NCI-H1105 treated with DMSO at 0.1 percent for 48 hours (cell line): ENCODE measurements at regions not wholly inside any gene's neighbourhood (a gene's known extent, or its start where the extent isn't known, plus 50 kb on each side); places are given as distances from the start of the nearest gene placed in this dataset.
"Not testable (repeated sequence)": the region's sequence is repeated elsewhere in the genome, so short reads cannot be mapped to it uniquely, and the experiment has no call there.

Experiments used
- DNase-seq: peaks from one replicate; lab custom pipeline; 2025; lab: John Stamatoyannopoulos, UW

DNA sequence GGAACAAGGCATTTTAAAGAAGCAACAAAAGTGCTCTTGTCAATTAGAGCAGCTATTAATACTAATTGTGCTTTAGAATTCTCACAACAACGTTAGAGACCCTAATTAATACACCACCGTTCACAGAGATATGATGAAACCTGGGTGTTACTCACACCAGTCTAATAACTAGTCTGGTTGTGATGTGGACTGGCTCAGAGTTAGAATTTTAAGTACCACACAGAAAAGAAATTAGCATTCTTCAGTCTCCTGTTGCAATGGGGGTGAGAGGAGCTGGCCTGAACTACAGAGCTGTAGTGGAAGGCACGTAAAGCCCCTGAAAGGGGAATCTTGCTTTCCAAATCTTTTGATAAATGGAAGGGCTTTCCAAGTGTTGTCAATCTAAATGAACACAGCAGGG, 240.8 kb upstream of the TOX3 start:
- DNase-seq, result peak; percentile 57

DNA sequence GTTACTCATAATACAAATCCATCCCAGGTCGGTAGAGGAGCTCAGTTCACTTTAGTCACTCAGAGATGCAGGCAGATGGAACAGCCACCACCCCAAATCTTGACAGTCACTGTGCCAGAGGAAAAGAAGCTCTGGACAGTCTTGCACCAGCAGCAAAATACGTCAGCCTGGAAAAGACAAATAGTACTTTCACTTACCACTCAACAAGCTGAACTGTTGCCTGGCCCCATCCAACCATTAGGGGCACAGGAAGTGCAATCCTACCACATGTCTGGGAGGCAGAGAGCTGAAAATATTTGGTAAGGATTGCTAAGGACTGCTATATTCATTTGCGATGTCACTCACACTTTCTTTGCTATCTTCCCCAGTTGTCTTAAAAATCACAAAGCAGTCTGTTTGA, 239.1 kb upstream of the TOX3 start:
- no peak for DNase-seq

DNA sequence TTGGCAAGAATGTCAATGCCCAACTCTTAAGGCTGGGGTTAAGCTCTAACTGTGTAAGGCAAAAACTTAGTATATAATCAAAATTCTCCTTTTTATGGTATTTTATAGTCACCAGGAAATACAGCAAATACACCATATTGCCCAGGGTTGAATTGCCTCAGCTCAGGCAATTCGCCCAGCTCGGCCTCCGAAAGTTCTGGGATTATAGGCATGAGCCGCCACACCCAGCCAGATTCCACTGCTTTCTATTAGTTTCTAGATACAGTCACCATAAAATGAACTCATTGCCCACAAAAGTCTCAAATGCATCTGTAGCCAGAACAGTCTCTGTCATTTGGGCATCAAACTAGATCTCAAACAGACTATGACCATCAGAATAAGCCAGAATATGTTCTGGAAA, 238.7 kb upstream of the TOX3 start:
- no peak for DNase-seq

DNA sequence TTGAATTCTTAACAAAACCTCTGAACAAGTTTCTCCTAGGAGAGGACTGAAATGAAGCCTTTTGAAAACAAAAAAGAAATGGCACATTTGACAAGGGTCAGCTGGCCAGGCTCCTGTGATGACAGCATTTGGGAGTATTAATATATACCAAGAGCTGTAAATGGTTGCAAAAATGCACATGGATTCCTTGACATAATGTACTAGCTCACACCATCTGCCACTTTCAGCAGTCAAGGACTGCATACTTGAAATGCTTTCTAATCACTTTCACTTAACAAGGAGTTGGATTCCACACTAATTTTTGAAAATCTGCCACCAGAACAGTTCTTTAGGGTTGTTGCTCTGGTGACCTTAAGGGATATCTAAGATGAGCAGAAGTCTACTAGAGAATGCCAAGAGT, 236.7 kb upstream of the TOX3 start:
- DNase-seq, result no peak

DNA sequence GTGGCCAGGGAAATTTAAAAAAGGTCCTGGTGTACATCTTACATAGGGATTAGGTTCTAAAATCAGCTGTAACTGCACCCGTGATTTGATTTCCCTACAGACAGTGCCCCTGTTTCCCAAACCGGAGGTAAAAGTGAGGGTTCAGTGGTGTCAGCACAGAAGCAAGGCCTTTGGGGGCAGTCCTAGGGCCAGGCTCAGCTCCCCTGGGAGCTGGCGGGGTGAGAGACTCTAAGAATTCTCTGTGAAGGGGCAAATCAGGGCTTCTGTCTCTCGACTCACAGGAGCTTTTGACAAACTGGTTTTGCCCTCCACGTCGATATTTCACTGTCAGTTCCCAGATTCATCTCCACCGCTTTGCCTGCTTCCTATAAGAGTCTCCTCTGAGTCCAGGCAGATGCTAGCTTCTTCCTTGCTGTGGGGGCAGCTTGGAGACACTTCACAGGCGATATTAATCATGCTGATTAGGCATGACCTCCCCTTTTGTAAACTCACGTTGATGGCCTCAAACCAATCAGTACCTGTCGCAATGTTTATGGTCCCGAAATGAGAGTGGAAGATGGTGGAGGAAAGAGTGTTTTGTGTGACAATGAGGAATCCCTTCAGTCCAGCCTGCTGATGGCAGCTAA, 234.2 kb upstream of the TOX3 start:
- no peak for DNase-seq

DNA sequence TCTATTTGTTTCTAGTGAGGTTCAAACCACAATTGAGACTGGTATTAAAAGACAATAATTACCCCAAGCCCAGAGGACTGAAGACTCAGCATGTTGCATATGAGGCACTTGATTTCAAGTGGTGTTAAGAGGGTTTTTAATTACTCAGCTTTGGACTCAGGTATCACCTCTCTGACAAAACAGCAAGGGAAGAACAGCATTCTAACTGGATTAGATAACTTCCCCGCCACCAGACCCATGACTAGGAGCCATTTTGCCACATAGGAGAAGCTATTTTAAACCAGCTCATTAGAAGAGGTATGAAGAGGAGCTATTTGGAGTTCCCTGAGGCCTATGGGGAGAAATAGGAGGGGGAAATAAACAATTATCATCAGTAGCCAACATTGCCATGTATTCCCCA, 226.1 kb upstream of the TOX3 start:
- DNase-seq, result peak; percentile 99

DNA sequence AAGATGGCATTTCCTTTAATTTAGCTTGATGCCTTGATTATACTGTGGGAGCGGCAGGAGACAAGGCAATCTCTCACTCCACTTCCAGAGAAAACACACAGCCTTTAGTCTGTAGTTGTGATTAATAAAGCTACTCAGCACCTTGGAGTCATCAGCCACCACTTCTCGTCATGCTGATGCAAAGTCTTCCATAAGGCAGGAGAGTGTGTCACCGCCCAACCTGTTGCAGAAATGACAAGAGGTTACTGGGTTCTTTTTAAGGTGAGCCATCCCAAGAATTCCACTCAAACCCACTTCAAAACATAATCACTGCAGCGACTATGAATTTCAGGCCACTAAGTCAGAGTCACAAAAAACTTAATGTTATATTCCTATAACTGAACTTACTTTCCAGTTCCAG, 223.9 kb upstream of the TOX3 start:
- no peak for DNase-seq

DNA sequence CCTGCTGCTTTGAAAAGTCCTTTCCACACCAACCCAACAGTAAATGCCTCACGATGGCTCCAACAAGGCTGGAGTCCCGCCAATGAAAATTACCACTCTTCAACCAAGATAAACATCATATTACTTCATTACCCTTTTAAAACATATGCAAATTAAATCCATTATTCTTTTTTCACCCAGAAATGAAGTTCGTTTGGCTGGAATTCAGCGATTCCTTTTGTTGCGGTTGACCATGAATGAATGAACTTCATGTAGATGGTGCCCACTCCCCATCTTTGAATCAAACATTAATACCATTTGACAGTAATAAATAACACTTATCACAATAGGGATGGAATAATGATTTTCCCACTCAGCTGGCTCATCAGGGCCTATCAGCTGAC, 211.5 kb upstream of the TOX3 start:
- peak; percentile 97 for DNase-seq

DNA sequence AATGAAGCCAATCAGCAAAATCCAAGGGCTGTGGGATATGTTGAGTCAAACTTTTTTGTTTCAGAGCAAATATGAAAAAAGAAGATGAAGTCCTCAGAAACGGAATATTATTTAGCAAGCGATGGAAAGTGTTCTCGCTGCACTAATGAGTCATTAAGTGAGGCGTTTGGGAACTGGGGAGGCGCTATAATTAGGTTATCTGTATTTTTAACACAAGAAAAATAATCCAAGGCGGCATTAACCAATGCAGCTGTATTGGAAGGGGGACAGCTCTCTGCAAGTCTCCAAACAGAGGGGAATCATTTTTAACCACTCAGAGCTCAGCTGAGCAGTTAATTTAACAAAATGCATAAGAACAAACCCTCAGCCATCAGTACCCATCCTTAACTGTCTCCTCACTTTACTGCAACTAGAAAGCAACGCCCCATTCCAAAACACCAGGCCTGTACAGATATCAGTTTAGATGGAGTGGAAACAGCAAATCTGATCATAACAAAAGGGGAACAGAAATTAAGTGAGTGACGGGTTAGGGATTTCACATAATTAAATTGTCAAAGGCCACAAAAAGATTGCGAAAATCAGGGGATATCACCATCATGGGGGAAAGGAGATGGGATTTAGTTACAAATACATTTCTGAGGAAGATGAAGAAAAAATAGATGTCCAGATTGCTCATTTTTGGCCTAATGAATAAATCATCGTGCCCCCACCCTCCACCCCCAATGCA, 211.0 kb upstream of the TOX3 start:
- peak; percentile 88 for DNase-seq

DNA sequence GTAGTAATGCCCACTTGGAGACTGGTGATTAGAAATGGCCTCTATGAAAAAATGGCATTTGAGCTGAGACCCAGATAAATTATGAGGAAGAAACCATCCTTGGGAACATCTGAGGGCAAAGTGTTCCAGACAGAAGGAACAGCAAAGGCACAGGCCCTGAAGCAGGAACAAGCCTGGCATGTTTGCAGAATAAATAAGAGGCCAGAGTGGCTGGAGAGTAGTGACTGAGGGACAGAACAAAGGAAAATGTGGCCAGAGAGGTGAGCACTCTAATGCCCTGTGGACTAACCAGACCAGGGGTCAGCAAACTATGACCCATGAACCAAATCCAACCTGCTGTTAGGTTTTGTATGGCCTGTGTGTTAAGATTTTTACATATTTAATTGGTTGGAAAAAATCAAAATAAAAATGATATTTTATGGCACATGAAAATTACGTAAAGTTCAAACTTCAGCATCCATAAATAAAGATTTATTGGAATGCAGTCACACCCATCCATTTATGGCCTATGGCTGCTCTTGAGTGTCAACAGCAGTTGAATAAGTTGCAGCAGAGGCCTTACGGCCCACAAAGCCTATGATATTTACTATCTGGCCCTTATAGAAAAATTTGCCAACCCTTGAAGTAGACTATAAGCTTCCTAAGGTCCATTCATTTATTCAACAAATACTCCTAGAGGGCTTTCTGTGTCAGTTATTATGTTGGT, 210.0 kb upstream of the TOX3 start:
- DNase-seq, result no peak

DNA sequence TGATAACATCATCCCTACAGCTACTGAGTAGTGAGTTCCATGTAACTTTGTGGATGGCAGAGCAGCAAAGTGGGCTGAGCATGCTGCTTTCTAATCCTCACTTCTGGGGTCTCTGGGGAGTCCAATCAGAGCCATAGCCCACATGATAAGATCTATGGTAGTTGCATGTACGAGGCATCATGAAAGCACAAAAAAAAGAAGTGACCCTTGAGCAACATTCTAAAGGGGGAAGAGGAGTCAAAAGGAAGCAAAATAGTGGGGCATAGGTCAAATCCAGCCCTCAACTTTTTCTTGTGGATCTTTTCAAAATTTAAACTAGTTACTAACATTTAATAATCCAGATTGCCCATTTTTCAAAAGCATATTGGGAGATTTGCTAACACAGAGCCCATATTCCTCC, 208.5 kb upstream of the TOX3 start:
- DNase-seq, result no peak

DNA sequence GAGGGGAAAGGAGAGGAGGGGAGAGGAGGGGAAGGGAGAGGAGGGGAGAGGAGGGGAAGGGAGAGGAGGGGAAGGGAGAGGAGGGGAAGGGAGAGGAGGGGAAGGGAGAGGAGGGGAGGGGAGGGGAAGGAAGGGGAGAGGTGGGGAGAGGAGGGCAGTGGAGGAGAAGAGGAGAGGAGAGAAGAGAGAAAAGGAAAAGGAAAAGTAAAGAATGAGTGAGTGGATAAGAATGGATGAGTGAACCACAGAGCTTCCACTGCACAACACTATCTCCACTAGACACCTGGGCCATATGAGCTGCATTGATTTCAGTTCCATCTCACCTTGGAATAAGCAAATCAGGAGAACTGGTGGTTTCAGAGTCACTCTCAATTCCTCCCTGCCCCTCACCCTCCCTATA, 204.1 kb upstream of the TOX3 start:
- no peak for DNase-seq

DNA sequence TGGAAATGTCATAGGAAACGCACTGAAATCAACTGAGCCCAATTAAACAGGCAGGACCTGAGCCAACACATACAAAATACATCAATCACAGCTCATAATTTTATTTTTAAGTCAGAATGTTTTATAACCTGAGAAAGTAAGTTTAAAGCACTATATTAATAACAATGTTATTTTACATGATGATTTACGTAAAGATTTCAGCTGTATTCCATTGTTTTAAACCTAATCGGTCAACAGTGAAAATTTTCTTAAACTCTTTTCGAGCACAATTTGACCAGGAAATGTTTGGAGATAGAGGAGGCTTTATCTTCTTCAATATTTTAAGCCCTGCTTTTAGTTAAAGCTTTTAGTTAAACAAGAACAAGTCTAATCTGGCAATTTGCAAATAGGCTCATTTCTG, 201.8 kb upstream of the TOX3 start:
- DNase-seq, result no peak

DNA sequence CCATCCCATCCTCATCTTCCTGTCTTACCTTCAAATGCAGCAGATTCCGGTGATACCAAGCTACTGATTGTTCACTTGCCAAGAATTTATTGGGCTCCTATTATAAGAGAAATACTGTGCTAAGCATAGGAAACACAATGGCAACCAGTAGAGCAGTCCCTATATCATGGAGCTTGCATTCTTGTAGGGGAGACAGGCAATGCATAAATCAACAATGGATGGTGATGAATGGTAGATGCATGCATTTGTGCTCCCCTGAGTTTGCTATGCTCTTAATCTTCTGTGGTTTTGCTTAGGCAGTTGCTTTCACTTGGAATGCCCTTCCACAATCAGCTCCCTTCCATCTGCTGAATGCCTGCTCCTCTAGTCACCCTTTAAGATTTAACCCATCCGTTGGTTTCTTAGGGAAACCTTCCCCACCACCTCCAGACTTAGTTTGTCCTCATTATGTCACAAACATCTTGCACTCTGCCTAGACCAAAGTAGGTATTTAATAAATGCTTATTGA, 200.2 kb upstream of the TOX3 start:
- no peak for DNase-seq

DNA sequence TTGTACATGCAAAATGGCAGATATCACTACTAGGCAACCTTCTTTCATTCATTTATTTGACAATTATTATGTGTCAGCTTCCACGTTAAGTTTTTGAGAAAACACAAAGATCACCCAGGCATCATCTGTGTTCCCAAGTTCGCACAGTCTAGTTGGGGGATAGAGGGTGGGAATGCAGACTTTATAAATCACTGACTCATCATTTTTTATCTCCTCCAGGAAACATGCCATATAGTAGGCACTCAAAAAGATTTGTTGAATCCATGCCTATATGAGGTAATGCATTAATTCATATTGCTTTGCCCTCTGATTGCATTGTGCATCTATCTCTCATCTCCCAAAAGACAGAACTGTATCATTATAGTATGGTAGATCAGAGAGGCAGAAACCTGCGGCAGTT, 196.8 kb upstream of the TOX3 start:
- DNase-seq, result no peak

DNA sequence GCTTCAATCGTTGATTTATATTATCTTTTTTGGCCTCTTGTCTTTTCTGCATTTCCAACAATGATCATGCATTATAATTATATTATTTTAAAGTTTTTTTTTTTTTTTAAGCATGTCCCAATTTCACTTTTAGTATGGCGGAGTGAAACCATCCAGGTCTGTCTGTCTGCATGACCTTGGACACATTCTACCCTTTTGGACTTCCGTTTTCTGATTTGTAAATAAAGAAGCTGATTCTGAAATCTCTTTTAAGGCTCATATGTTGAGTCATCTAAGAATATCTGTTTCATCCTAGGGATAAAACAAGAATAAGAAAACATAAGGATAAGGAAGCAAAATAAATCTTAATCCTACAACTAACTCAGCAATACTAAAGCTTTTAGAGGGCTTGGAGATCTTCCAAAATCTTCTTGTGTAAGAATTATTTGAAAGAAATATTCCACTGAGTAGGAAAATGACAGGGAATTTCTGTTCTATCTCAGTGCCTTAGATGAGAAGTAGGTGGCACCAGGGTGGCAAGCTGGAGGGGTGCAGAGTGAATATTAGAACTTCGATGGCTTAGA, 195.7 kb upstream of the TOX3 start:
- no peak for DNase-seq

DNA sequence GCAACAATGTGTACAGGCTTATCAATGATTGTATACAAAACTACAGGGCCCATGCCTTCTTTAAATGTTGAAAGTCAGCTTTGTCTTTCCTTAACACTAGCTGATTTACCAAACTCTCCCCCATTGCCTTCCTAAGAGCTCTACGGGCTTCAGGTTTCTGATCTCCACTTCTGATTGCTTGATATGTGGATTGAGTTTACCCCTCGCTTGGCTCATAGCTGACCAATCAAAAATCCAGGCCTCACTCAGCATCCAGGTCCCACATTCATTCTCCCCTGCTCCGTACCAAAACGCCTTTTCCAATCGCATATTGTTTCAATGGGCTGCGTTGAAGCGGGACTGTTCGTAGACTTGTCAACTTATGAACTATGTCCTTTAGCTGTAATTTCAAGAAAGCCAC, 195.1 kb upstream of the TOX3 start:
- no peak for DNase-seq

DNA sequence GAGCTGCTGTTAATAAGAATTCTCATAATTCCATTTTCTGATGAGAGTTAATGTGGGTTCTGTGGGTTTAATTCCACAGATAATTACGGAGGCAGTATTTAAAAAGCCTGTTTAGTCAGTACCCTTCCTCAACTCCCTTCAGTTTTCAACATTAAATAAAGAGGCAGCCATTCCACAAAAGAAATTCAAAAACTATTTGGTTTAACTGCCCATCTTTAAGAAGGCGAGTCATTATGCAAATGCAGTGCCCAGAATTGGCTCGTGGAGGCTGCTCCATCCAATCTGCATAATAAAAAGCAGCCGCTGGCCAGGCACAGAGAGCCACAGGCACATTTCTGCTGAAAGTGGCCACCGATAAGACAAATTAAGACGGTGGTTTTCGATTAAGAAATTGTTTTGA, 194.4 kb upstream of the TOX3 start:
- DNase-seq, result no peak

DNA sequence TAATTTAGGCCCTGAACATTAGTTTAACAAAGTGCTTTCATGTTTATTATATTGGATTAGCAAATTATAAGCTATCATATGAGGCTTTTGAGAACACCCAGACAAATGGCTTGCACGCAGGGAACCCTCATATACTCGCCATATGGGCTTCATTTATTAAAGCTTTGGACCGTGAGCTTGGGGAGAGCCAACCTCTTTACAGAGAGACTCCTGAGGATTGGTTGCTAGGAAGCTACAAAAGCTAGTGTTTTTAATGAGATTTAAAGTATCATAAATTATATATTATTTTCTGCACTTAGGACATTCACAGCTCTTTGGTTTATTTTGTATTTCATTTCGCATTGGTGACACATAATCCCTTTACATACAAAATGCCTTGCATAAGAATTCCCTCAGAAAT, 193.8 kb upstream of the TOX3 start:
- DNase-seq, result no peak

DNA sequence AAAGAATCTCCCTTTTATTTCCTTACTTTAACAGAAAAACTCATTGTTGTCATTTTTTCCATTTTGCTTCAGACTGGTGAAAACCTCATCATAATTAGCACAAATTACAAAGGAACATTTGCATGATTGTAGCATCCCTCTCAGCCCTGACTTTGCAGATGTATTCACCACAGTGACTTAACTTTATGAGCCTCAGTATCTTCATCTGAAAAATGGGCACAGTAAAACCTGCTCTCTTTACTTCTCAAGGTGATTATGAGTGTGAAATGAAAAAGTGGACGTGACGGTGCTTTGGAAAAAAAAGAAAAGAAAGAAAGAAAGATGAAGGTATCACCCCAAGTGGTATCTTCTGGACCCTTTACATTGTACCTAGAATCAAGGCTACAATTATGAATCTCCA, 193.4 kb upstream of the TOX3 start:
- DNase-seq, result no peak

DNA sequence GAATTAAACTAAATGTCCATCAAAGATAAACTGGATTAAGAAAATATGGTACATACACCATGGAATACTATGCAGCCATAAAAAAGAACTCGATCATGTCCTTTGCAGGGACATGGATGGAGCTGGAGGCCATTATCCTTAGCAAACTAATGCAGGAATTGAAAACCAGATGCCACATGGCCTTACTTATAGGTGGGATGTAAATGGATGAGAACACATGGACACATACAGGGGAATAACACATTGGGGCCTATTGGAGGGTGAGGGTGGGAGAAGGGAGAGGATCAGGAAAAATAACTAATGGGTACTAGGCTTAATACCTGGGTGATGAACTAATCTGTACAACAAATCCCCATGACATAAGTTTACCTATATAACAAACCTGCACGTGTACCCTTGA, 192.0 kb upstream of the TOX3 start:
- DNase-seq, result not testable (repeated sequence)

DNA sequence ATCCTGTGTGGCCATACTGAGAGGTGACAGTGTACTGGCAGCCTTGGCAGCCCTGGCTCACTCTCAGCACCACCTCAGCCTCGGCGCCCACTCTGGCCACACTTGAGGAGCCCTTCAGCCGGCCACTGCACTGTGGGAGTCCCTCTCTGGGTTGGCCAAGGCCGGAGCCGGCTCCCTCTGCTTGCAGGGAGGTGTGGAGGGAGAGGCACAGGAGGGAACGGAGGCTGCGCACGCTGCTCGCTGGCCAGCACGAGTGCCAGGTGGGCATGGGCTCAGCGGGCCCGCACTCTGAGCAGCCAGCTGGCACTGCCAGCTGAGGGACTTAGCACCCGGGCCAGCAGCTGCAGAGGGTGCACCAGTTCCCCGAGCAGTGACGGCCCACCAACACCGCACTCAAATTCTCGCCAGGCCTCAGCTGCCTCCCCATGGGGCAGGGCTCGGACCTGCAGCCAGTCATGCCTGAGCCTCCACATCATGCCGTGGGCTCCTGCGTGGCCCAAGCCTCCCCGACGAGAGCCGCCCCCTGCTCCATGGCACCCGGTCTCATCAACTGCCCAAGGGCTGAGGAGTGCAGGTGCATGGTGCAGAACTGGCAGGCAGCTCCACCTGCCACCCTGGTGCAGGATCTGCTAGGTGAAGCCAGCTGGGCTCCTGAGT, 184.4 kb upstream of the TOX3 start:
- DNase-seq, result no peak

DNA sequence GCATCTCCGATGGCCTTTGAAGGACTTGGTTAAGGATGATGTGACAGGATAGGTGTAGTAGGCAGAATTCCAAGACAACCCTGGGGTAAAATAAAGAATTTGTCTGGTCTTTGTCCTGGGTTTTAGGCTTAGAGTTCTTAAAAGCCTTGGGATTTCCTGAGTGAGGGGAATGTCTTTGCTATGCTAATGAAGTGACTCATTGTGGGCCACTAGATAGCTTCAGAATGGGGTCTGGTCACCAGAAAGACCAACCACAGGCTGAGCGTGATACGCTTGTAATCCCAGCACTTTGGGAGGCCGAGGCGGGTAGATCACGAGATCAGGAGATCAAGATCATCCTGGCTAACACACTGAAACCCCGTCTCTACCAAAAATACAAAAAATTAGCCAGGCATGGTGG, 182.8 kb upstream of the TOX3 start:
- DNase-seq, result no peak
